Hypothalamus (tissue), 51 donors: ENCODE measurements at regions not wholly inside any gene's neighbourhood (a gene's known extent, or its start where the extent isn't known, plus 50 kb on each side); places are given as distances from the start of the nearest gene placed in this dataset.

Experiments
- DNase-seq, 51 donors: peaks; one replicate each; lab custom pipeline; 2025; lab: John Stamatoyannopoulos, UW

- no peak for DNase-seq
Observed at GRCh38 chr15:45921376-45921775, 286.5 kb downstream of the SQOR start.

- no peak for DNase-seq
Observed at GRCh38 chr15:45921978-45922377, 287.1 kb downstream of the SQOR start.

GRCh38 chr15:45941367-45941766 is 306.5 kb downstream of the SQOR start:
- DNase-seq = no peak

- no peak for DNase-seq
Observed at GRCh38 chr15:45943240-45943639, 308.4 kb downstream of the SQOR start.

DNA sequence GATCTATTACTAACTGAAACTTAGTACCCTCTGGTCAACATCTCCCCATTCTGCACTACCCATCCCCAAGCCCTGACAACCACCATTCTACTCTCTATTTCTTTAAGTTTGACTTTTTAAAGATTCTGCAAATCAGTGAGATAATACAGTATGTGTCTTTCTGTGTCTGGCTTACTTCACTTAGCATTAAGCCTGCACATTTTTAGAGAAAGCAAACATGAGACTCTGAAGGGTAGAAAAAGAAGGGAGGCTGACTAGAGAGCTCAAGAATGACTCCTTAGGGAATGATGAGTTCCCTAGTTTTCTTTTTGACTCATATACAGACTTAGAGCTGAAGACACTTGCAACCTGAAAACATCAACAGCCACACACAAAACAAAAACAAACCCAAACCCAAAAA is 311.3 kb downstream of the SQOR start:
- DNase-seq = no peak

DNA sequence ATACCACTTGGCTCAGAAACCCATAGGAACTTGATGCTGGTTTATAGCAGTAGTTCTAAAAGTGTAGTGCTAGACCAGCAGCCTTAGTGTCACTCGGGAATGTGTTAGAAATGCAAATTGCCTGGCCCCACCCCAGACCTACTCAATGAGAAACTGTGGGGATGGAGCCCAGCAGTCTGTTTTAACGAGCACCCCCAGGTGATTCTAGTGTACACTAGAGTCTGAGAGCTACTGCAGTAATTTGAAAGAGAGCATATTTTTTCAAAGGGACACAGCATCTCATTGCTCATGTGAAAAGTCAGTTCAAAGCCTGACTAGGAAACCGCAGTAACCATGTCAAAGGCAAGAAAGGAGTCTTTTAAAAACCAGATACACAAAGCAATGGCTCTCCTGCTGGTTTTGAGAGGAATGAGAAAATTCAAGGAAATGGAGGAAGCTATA is 313.4 kb downstream of the SQOR start:
- no peak for DNase-seq

- no peak for DNase-seq
Observed at GRCh38 chr15:45958924-45959323, 324.1 kb downstream of the SQOR start.

GRCh38 chr15:45962733-45963132 is 327.9 kb downstream of the SQOR start:
- DNase-seq = no peak

- DNase-seq = no peak
Observed at GRCh38 chr15:45970542-45970941, 335.7 kb downstream of the SQOR start.

DNA sequence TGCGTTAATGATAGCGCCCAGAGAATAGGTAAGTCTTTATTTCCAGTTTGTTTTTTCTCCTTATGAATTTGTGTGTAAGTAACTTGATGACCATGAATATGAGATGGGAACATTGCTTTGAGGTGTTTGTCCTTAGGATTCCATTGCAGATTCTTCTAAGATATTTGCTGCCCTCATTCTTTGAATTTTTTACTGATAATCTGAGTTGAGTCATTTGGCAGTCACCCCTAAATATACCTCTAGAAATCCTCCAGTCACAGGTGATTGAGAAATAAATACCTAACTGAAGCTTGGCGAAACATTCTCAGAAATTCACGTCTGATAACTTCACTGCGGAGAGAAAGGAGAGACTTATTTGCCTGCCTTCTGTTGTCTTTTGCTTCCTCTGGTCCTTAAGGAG is 345.5 kb downstream of the SQOR start:
- no peak for DNase-seq

- DNase-seq = no peak
Observed at GRCh38 chr15:45981625-45982024, 346.8 kb downstream of the SQOR start.

- DNase-seq = no peak
Observed at GRCh38 chr15:45991863-45992262, 357.0 kb downstream of the SQOR start.

DNA sequence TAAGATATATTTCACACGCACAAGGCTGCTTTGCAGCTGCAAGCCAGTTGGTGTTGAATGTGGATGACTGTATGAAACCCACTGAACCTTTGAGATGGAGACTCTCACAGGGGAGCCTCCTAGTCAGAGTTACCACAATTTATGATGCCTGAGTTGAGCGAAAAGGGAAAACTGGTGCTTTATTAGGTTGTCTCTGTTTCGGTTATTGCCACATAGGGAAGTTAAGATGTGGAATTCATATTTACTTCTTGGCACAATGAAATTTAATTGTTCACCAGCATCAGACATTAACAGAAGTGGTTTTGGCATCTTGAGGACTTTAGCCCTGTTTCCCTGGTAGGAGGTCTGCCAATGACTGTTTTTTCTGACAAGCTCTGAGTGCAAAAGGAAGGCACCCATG is 358.2 kb downstream of the SQOR start:
- DNase-seq = no peak

GRCh38 chr15:45993508-45993907 is 358.7 kb downstream of the SQOR start:
- DNase-seq = no peak

DNA sequence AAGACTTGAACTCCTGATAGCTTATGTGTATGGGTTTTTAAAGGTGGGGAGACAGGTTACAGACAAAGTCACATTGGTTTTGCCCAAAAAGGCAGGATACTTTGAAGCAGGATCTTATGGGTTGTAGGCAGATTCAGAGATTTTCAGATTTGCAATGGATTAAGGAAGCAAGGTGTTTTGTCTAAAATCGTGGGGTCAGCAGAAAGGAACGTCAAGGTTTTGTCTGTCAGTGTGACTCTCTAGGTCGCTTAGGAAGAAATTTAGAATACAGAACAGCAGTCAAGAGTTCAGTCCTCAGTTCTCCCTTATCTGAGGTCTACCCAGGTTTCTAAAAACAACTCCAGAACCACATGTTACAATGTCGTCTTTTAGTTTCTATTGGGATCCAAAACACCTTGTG is 361.0 kb downstream of the SQOR start:
- DNase-seq = no peak

- DNase-seq = no peak
Observed at GRCh38 chr15:46014532-46014931, 379.7 kb downstream of the SQOR start.

- no peak for DNase-seq
Observed at GRCh38 chr15:46034755-46035154, 399.9 kb downstream of the SQOR start.

DNA sequence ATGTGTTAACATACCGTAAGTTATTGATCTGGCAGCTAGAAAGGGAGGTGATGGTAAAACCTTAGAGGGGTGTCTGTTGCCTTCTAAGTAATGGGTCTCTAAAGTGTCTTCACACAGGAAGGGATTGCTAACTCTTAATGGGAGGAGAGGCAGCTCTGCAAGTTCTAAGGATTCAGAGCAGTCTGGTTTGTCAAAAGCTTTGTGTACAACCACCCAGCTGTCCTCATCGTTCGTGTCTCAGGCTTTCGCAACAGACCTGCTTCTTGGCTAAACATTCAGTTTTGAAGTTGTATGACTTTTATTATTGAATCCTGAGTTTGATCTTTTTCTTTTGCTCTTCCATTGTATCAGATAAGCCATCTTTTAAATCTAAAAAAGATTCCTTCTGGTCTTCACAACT is 404.9 kb downstream of the SQOR start:
- DNase-seq = no peak

DNA sequence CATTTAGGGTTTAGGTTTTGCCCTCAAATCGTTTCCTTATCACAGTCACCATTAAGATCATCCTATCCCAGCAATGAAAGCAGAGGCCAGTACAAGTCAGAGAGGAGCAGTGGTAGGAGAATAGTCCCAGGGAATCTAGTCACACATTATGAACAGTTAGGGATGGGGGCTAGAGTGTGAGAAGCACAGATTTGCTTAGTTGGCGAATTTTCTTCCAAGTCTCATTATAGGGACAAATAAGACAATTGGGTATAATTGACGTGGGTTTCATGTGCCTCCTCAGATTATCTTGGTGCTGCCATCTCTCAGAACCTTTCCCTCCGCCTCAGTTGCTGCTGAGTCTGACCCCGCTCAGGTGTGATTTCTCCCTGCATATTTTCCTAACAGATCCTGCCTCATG is 407.1 kb downstream of the SQOR start:
- DNase-seq = no peak

- no peak for DNase-seq
Observed at GRCh38 chr15:46059921-46060594, 425.2 kb downstream of the SQOR start.

- DNase-seq = no peak
Observed at GRCh38 chr15:46061002-46061401, 426.2 kb downstream of the SQOR start.

DNA sequence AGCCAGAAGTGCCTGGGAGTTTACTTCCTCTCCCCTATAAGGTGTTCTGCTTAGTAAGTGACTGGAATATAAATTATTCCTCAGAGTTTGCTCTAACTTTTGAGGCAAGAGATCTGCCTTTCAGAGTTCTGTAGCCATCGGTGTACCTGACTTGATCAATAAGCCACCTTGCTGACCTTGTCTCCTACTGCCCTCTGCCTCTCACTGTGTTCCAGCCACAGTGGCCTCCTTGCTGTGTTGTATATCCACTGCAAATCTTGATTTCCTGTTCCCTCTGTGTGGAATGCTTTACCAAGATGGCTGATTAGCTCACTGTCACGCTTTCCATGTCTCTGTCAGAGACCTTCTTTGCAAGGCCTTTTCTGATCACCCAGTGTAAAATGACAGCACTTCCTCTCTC is 442.4 kb downstream of the SQOR start:
- DNase-seq = no peak

- no peak for DNase-seq
Observed at GRCh38 chr15:46079046-46079445, 444.2 kb downstream of the SQOR start.
